ENCODE measurements at regions not wholly inside any gene's neighbourhood (a gene's known extent, or its start where the extent isn't known, plus 50 kb on each side); places are given as distances from the start of the nearest gene placed in this dataset.

GRCh38 chr18:53795061-53795460, 429.4 kb downstream of the MBD2 start:
- no peak for DNase-seq
- no peak overlapping the region for H2BK20ac ChIP-seq (ENCODE audit: low read depth, low read length)

More at GRCh38 chr18:53795061-53795460, 429.4 kb downstream of the MBD2 start:
- in situ Hi-C loops (cut with MboI; ENCODE audit: low sequenced_read_pairs): no loop called here
- H3K56ac ChIP-seq (ENCODE audit: extremely low read depth, insufficient read depth, low read length): no peak overlapping the region
- no peak overlapping the region for H4K91ac ChIP-seq (ENCODE audit: insufficient read depth, low read depth, low read length)
- peaks cover 7% of the 10 kb centered on the region; the same call in 1 of the 2 replicates for H3K9me3 ChIP-seq (ENCODE audit: control insufficient read depth, insufficient read depth, low read length)
- CTCF ChIA-PET: no interaction called here
- H3K14ac ChIP-seq (replicated peaks; ENCODE audit: low read depth, low read length): no peak overlapping the region
- H3K79me1 ChIP-seq (ENCODE audit: low read depth in 1 of 2, low read length in 2 of 2): no peaks in the 10 kb centered on the region
- no peak overlapping the region for H3K4me2 ChIP-seq (ENCODE audit: low read depth, low read length)
- no peak overlapping the region for H2AFZ ChIP-seq (replicated peaks; ENCODE audit: low read length, poor library complexity)
- H3K18ac ChIP-seq (ENCODE audit: low read depth, low read length): no peak overlapping the region
- no peak overlapping the region for H4K8ac ChIP-seq (ENCODE audit: low read depth in 2 of 2, low read length in 2 of 2)
- 60% methylated on average over 1 of the region's 3 CpGs; no CpG with 5 or more reads in 1 of the 2 experiments for WGBS, 2 experiments (ENCODE audit: extremely low coverage in 2 of 2, insufficient read length in 1 of 2)
- POLR2A ChIA-PET (ENCODE audit: unreplicated experiment): no interaction called here
- no peak overlapping the region for H3K4ac ChIP-seq (ENCODE audit: low read depth, low read length)
- H3K27me3 ChIP-seq (ENCODE audit: control insufficient read depth, insufficient read depth, low read length): no peaks in the 10 kb centered on the region
- no peak overlapping the region for H2AK9ac ChIP-seq (replicated peaks; ENCODE audit: low read depth, low read length, poor library complexity)
- no peaks in the 10 kb centered on the region for H3K9me1 ChIP-seq (ENCODE audit: insufficient read depth, low read length)
- no peak overlapping the region for H2BK120ac ChIP-seq (ENCODE audit: low read depth, low read length)
- H2BK15ac ChIP-seq (ENCODE audit: low read depth, low read length): no peak overlapping the region
- no peak overlapping the region for H2AK5ac ChIP-seq (ENCODE audit: low read depth, low read length)
- no peak overlapping the region for H2BK5ac ChIP-seq (ENCODE audit: low read depth, low read length, poor library complexity, severe bottlenecking)
- no peak overlapping the region for H3K23ac ChIP-seq (ENCODE audit: low read depth, low read length)
- H4K5ac ChIP-seq (ENCODE audit: low read depth, low read length): no peak overlapping the region
- no peaks in the 10 kb centered on the region for H3K4me1 ChIP-seq (ENCODE audit: control insufficient read depth, insufficient read depth, low read length)
- no peak overlapping the region for H3K9ac ChIP-seq (ENCODE audit: low read depth, low read length)
- intact Hi-C loops (cut with micrococcal nuclease): no loop called here
- H3K27ac ChIP-seq (ENCODE audit: insufficient read depth, low read length): no peak overlapping the region
- ATAC-seq (ENCODE audit: low read depth): no peak
- dilution Hi-C loops (cut with HindIII; ENCODE audit: low sequenced_read_pairs, unreplicated experiment): no loop called here
- H4K20me1 ChIP-seq (ENCODE audit: insufficient read depth, low read length): no peaks in the 10 kb centered on the region
- H3K36me3 ChIP-seq (ENCODE audit: control insufficient read depth, insufficient read depth, low read length): no peaks in the 10 kb centered on the region
- TF ChIP-seq CEBPB (IDR thresholded peaks at IDR 0.05; ENCODE audit: low read depth, low read length) (no peak), CTCF (conservative IDR thresholded peaks at IDR 0.05; ENCODE audit: low read depth, low read length) (no peak), RAD21 (IDR thresholded peaks at IDR 0.05; ENCODE audit: low read length) (no peak)
- no TSS peak for BruUV-seq (replicated peaks)
- H3K4me3 ChIP-seq (ENCODE audit: insufficient read depth, low read depth, low read length): no peak overlapping the region

Measured in IMR-90 (cell line).